ENCODE measurements at regions not wholly inside any gene's neighbourhood (a gene's known extent, or its start where the extent isn't known, plus 50 kb on each side); places are given as distances from the start of the nearest gene placed in this dataset.

GRCh38 chr19:30071871-30072270 lies 129.8 kb downstream of the URI1 start:
- Histone ChIP-seq H3K4me1 (ENCODE audit: insufficient read depth, low read length, poor library complexity, severe bottlenecking) (no peaks in the 10 kb centered on the region), H3K9me3 (ENCODE audit: low read depth, low read length, poor library complexity, severe bottlenecking) (no peaks in the 10 kb centered on the region), H3K36me3 (ENCODE audit: insufficient read depth, low read length, poor library complexity, severe bottlenecking) (no peaks in the 10 kb centered on the region), H3K27me3 (replicated peaks; ENCODE audit: insufficient read depth, low read depth, low read length, poor library complexity) (no peaks in the 10 kb centered on the region), H3K27ac (ENCODE audit: low read depth, low read length, poor library complexity, severe bottlenecking) (no peak overlapping the region), H3K4me3 (ENCODE audit: low read depth, low read length, poor library complexity, severe bottlenecking) (no peak overlapping the region)
- no peak for TF ChIP-seq CTCF (conservative IDR thresholded peaks at IDR 0.05; ENCODE audit: low read depth, low read length)
- no peak for TF ChIP-seq EZH2 (IDR thresholded peaks at IDR 0.05; ENCODE audit: borderline replicate concordance, low read depth, low read length, poor library complexity, severe bottlenecking)
- CTCF ChIA-PET, result no interaction called here
- POLR2A ChIA-PET (ENCODE audit: low non-redundant PET), result no interaction called here
- intact Hi-C loops (cut with micrococcal nuclease; ENCODE audit: unreplicated experiment), result no loop called here
- DNase-seq (ENCODE audit: low spot score), result no peak
- BruUV-seq (replicated peaks), result no TSS peak

DNA sequence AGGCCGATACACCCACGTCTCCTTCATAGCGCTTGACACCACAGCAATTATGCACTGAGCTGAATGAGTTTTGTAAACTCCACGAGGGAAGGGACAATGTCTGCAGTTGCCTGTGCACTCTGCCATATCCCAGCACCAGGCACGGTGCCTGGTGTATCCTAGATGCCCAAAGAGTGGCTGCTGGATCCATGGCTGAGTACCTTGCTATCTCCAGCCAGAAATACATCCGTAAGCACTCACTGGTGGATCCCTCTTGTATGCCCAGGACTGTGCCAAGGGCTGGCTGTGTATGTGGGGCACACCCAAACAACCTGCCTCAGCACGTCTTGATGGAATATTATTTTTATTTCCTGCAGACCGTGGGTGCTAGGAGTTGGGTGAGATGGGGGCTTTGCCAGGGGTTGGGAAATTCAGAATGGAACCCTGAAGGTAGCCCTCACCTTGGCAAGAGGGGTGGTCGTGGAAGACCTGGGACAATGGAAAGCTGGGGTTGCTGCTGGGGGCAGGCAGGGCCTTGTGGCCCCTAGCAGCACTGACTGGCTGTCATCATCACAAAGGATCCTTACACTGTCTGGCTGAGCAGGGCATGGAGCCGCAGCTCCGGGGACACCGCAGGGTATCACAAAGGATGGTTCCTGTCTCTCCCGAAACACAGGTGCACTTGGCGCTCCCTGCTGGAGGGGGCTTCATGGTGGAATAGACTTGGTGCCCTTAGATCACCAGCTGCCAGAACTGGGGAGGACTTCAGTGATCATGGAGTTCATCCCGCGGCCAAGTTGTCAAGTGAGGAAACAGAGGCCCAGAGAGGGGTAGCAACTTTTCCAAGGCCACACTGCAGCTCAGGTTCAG lies 131.3 kb downstream of the URI1 start:
- Histone ChIP-seq H3K9me3 (ENCODE audit: low read depth, low read length, poor library complexity, severe bottlenecking) (no peaks in the 10 kb centered on the region), H3K27ac (ENCODE audit: low read depth, low read length, poor library complexity, severe bottlenecking) (no peak overlapping the region), H3K4me3 (ENCODE audit: low read depth, low read length, poor library complexity, severe bottlenecking) (no peak overlapping the region), H3K27me3 (replicated peaks; ENCODE audit: insufficient read depth, low read depth, low read length, poor library complexity) (no peaks in the 10 kb centered on the region), H3K4me1 (ENCODE audit: insufficient read depth, low read length, poor library complexity, severe bottlenecking) (no peaks in the 10 kb centered on the region), H3K36me3 (ENCODE audit: insufficient read depth, low read length, poor library complexity, severe bottlenecking) (no peaks in the 10 kb centered on the region)
- no TSS peak for BruUV-seq (replicated peaks)
- no peak for DNase-seq (ENCODE audit: low spot score)
- CTCF ChIA-PET, result interaction anchor here (0.9 kb wide), 1 partner anchor 596 kb away, joined by 5 read pairs; no protein-coding TSS in a partner anchor
- POLR2A ChIA-PET (ENCODE audit: low non-redundant PET), result interaction anchor here (0.6 kb wide), 1 partner anchor 436 kb away, joined by 3 read pairs; no protein-coding TSS in a partner anchor
- TF ChIP-seq CTCF (conservative IDR thresholded peaks at IDR 0.05; ENCODE audit: low read depth, low read length) (no peak), EZH2 (IDR thresholded peaks at IDR 0.05; ENCODE audit: borderline replicate concordance, low read depth, low read length, poor library complexity, severe bottlenecking) (no peak)
- intact Hi-C loops (cut with micrococcal nuclease; ENCODE audit: unreplicated experiment), result no loop called here

GRCh38 chr19:30074096-30074495 lies 132.1 kb downstream of the URI1 start:
- no TSS peak for BruUV-seq (replicated peaks)
- CTCF ChIA-PET, result no interaction called here
- no peak for DNase-seq (ENCODE audit: low spot score)

More at GRCh38 chr19:30074096-30074495, 132.1 kb downstream of the URI1 start:
- H3K27me3 ChIP-seq (replicated peaks; ENCODE audit: insufficient read depth, low read depth, low read length, poor library complexity), result no peaks in the 10 kb centered on the region
- no peak overlapping the region for H3K4me3 ChIP-seq (ENCODE audit: low read depth, low read length, poor library complexity, severe bottlenecking)
- POLR2A ChIA-PET (ENCODE audit: low non-redundant PET), result no interaction called here
- no peaks in the 10 kb centered on the region for H3K4me1 ChIP-seq (ENCODE audit: insufficient read depth, low read length, poor library complexity, severe bottlenecking)
- no peaks in the 10 kb centered on the region for H3K36me3 ChIP-seq (ENCODE audit: insufficient read depth, low read length, poor library complexity, severe bottlenecking)
- TF ChIP-seq EZH2 (IDR thresholded peaks at IDR 0.05; ENCODE audit: borderline replicate concordance, low read depth, low read length, poor library complexity, severe bottlenecking) (no peak), CTCF (conservative IDR thresholded peaks at IDR 0.05; ENCODE audit: low read depth, low read length) (no peak)
- no peak overlapping the region for H3K27ac ChIP-seq (ENCODE audit: low read depth, low read length, poor library complexity, severe bottlenecking)
- intact Hi-C loops (cut with micrococcal nuclease; ENCODE audit: unreplicated experiment), result no loop called here
- no peaks in the 10 kb centered on the region for H3K9me3 ChIP-seq (ENCODE audit: low read depth, low read length, poor library complexity, severe bottlenecking)
